NCI-H2107 treated with DMSO at 0.1 percent for 48 hours (cell line): ENCODE measurements at regions not wholly inside any gene's neighbourhood (a gene's known extent, or its start where the extent isn't known, plus 50 kb on each side); places are given as distances from the start of the nearest gene placed in this dataset.
A peak's percentile ranks its signal among the peaks of the same experiment; 100 is the strongest.

ENCODE experiments used
- DNase-seq: peaks from one replicate; lab custom pipeline; 2025; ENCODE audit not compliant: unreplicated experiment; lab: John Stamatoyannopoulos, UW

DNA sequence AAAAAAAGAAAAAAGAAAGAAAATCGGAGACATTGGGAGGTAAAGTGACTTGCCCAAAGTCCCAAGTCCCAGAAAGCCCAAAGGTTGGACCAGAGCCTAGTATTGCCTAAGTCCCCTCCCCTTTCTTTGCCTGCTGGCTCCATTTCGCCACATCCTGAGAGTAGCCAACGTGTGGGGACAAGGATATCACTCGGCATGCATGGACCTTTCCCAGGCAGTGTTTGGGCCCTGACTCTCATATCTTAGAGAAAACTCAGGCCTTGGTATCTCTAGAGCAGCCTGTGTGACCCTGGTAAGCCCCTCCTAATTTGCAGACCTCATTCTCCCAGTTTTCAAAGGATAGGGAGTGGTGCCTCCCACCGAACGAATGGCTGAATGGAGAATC lies 294.2 kb upstream of the ZMIZ1 start:
- DNase-seq, result peak; percentile 11

DNA sequence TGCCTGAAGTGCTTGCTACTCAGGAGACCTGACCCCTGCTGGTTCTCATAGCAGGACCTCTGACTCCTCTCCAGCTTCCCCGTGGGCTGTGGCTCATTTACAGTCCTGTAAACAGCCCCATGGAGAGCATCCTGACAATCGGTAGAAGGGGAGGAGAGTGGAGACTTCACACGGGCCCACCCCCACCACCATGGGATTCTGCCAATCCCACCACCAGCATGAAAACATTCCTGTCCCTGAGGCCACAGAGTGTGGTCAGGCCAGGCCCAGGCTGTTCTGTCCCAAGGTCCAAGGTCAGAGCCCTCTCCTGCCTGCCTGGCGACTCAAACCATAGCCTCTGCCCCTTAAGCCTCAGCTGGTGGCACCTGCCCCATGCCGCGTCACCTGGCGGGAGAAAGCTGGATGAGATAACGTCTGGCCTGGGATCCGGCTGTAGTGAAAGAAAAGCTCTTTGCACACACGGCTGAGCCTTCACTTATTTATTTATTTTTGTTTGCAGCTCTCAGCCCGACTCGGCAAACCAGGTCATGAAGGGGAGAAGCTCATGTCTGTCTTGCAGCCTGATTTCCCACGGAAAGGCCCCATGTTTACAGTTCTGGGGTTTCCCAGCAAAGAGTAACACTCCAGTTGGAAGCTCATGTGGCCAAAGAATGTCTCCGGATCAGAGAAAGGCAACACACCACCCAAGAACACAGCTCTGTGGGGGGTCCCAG lies 293.6 kb upstream of the ZMIZ1 start:
- peak; percentile 58 for DNase-seq

DNA sequence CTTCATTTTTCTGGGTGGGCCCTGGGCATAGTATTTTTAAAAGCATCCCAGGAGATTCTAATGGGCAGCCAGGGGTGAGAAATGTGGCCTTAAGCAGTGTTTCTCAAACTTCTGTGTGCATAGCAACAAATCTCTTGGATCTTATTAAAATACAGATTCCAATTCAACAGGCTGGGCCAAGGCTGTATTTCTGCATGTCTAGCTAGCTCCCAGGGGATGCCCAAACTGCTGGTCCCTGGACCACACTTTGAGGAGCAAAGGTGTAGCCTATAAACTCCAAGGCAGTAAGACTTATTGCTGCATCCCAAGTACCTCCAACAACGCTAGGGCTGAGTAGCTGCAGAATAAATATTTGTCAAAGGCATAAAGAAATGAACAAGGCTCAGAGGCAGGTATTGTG lies 292.9 kb upstream of the ZMIZ1 start:
- no peak for DNase-seq

DNA sequence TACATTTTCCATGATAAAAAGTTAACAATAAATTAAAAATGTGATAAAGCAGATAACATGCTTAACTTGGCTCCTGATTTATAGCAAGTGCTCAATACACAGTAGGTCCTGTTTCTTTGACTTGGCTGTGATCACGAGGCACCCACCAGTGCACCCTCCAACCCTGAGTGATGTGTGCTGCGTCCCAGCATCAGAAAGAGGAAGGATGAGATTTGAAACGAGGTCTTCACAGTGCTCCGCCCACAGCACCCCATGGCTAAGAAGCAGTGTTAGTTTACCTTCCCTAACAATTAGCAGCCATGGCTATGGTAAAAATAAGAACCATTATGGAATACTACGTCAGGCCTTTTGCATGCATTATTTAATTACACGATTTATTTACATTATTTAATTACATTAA lies 292.0 kb upstream of the ZMIZ1 start:
- no peak for DNase-seq

DNA sequence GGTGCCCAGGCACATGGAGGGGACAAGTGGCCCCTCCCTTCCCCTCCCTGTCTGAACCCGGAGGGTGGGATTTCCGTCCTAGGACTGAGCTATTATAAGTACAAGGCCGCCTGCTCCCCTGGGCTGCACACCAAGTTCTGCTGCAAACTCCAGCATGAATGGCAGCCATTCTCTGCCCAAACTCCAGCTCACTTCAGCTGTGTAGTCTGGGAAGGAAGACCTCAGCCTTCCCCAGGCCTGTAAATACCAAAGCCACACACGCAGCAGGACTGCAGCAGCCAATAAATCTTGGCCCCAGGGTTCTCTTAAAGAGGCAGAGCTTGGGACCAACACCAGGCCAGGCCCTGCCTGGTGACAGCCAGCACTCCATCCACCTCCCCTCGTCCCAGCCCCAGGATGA lies 291.3 kb upstream of the ZMIZ1 start:
- DNase-seq, result no peak

DNA sequence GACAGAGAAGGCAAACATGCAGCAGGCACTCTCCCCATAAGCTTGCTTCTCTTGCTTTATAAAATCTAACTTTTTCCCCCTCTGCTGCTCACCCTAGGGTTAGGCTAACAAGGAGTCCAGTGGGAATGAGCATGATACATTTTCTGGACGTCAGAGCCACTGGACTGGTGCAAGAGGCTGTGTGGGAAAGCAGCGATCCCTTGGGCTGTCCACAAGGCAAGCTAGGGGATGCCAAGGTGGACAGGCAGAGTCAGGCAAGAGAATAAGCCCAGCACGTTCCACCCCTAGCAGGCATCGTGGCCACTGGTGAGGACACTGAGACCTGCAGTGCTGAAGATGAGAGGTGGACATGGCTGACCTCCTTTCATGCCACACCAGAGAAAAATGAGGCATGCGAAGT lies 290.9 kb upstream of the ZMIZ1 start:
- DNase-seq, result no peak

DNA sequence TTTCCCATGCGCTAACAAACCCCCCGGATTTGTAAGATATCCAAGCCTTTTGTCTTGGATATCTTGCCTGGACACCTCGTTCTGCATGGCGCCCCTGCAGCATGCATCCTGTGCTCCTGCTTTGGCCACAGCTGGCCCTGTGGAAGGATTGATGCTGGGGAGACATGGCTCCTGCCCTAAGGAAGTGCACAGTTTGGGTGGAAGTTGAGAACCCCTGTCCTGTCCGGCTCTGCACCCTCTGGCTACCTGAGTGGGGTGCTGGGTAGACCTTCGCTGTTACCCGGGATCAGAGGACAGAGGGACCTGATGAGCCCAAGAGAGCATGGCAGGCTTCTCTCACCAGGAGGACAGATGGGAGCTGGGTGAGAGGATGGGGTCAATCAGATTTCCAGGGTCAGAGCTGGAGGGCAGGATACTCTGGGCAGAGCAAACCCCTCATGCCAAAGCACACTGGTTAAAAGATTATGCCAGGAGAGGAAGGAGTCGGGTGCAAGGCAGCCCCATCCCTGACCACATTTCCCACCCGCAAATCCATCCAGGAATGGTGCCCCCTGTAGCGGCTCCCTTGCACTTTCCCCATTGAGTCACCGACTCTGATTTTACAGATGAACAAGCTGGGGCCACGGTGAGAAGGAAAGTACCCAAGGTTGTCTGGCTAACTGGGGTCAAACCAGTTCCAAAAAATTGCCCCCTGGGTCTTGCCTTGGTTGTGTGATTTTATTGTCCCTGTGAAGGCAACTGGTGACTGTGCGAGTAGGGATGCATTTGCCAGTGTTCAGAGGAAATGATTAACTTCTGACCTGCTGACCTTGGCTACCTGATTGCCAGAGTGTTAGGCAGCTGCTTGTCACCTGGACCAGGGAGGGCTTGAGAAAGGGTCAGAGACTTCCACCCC lies 290.1 kb upstream of the ZMIZ1 start:
- no peak for DNase-seq

DNA sequence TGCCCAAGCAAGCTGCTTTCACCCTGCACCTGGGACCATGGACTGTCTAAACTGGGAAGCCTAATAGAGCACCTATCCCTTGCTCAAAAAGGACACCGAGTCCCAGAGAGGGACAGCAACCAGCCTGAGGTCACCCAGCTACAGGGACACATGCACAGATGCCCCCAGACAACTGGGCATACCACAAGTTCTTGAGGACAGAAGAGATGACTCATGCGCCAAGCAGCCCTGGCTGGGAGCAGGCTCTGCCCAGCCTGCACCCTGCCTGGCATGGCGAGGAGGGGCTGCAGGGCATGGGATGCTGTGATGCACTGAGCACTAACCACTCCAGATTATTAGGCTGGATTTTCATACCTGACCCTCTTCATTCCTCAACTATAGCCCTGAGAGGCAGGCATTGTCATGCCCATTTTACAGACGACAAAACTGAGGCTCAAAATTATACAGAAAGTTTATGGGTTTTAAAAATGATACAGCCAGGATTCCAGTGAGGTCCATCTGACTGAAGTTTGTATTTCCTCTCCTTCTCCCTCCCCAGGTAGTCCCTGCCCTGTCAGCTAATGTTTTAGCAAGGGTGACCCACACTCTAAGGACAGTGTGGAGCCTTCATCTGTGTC lies 289.3 kb upstream of the ZMIZ1 start:
- DNase-seq, result no peak

DNA sequence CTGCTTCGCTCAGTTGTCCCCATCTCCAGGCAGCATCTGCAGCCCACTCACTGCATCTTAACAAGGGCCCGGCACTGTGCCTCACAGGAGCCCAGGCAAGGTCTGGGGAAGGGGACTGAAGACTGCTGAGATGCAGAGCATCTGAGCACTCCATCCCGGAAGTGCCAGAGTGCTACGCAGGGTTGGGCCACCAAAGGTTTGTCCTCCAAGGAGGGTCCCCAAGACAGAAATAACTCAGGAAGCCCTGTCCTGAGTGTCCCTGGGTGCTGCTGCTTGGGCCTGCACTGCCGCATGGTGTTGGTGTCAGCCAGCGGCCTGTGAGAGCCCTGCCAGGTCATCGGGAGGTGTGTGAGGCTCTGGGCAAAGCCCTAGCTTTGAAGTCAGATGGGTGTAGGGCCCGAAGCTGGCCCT lies 288.2 kb upstream of the ZMIZ1 start:
- no peak for DNase-seq

DNA sequence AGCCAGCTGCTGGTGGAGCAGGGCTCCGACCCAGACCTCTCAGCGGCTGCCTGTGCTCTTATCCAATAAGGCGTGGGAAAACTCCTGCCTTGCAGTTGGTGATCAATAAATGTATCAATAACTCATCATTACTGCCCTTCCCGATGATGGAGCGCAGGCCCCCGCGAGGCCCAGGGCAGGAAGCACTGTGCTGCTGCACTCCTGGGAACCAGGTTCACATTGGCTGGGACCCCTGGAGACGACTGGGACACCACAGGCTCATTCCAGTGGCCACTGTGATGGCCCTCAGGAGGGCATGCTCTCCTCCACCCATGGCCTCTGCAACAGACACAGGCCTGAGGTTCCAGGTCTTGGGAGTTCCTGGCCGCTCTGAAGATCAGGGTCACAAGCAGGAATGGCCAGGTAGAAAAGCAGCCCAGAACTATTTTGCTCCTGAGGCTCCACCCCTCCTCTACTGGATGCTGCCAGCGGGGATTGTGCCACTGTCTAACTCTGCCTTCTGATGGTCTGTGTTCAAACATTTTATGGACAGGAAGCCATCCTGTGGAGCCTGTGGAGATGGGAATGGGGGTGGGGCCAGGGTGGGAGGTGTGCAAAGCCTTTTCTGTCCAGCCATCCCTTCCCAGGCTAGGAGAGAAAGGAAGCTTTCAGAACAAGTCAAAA lies 287.4 kb upstream of the ZMIZ1 start:
- no peak for DNase-seq

DNA sequence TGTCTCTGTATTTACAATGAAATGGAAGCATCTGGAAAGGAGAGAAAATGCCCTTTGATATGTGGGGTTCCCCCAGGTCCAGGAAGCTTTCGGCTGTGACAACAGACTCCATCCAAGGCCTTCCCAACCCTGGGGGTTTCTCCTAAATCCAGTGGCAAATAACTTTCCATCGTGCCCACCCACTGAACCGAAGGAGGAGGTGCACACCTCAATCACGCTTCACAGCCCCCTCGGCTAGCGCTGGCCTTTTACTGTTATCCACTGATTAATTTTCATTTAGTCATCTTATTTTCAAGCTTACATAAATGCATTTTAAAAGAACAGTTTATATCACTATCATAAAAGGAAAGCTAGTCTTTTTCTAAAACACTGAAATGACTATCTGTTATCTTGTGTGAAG lies 286.8 kb upstream of the ZMIZ1 start:
- no peak for DNase-seq

DNA sequence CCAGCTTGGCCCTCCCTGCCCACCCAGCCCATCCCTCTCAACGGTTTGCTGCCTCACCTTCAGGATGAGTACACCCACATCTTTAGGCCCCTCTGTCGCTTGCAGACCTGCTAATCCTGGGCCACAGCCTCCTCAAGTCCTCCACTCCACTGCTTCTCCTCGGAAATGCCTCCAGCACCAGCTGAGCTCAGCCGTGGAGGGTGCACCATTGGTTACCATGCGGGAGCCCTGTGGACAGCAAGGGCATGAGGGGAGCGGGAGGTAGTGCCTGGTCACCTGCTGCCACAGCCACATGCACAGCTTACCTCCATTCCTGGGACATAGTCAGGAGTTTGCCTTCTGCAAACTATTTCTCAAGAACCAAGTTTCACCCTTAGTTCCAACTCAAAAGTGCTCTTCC lies 286.3 kb upstream of the ZMIZ1 start:
- no peak for DNase-seq

DNA sequence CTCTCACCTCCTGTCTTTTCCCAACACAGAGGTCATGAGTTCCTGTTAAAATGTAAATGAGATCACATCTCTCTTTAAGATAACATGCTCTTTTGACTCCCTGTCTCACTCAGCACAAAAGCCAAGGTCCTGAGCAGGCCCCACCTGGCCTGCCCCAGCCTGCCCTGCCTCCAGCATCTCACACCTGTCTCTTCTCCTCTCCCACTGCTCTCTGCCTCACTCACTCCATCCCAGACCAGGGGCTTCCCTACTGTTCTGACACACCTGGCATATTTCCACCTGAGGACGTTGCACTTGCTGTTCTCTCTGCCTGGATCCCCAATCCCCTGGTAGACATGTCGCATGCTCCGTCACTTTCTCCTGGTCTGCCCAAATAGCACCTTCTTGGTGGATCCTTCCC lies 285.0 kb upstream of the ZMIZ1 start:
- no peak for DNase-seq

DNA sequence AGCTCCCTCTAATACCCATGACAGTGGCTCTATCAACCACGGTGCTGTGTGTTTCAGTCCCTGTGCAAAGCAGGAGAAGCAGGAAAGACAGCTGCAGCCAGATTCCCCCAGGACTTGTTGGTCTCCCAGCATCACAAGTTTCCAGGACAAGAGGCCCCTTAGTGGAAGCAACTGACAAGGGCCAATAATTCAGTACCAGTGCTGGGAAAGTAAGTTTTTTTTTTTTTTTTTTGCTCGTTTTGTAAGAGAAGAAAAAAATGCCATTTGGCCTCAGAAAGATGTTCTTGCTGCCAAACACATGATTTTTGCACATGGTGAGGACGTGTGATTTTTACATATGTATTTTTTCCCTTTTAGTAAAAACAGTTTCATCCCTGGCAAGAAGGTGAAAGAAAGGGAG lies 284.2 kb upstream of the ZMIZ1 start:
- DNase-seq, result no peak

DNA sequence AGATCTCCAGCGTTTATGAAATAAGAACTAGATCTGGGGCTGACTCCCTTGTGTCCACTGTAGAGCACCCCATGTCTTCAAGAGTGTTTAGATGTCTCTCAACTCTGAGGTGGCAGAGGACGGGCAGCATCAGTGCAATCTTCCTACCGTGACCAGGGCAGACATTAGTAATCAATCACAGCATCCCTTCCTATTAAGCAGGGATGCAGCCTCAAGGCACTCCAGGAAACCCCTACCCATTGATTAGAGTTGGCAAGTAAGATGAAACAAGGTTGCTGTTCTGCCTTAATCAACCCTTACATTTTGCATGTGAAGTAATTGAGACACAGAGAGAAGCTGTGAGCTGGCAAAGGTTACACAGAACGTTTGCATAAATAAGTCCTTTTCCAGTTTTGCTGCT lies 283.7 kb upstream of the ZMIZ1 start:
- no peak for DNase-seq

DNA sequence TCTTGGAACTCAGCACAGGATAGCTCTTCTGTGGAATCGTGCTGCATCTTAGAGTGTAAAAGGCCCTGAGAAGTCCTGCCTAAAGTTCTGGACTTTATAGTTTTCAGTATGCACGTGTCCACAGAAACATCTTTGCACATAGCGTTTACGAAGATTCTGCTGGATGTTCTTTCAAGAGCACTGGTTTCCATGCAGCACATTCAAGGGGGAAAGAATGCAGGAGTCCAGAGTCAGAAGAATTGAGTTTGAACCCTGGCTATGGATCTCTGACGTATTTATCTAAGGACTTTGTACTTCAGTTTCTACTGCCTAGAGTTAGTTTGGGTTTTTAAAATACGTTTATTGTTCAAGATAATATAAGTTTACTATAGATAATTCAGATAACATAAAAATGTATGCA lies 282.8 kb upstream of the ZMIZ1 start:
- no peak for DNase-seq

DNA sequence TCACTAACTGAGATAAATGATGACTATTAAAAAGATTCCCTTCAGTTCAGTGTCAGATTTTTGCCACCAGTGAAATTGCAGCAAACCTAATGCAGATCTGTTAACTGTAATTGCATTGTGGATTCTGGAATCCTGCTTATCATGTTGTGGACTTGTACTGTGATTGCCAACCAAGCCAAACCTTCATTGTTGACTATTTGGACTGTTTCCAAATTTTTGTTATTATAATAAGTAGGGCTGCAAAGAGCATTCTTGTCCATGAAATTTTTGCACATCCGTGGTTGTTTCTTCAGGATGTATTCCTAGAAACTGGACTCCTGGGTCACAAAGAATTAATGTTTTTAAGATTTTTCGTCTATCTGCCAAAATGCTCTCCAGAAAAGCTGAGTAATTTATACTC lies 281.6 kb upstream of the ZMIZ1 start:
- DNase-seq, result no peak

DNA sequence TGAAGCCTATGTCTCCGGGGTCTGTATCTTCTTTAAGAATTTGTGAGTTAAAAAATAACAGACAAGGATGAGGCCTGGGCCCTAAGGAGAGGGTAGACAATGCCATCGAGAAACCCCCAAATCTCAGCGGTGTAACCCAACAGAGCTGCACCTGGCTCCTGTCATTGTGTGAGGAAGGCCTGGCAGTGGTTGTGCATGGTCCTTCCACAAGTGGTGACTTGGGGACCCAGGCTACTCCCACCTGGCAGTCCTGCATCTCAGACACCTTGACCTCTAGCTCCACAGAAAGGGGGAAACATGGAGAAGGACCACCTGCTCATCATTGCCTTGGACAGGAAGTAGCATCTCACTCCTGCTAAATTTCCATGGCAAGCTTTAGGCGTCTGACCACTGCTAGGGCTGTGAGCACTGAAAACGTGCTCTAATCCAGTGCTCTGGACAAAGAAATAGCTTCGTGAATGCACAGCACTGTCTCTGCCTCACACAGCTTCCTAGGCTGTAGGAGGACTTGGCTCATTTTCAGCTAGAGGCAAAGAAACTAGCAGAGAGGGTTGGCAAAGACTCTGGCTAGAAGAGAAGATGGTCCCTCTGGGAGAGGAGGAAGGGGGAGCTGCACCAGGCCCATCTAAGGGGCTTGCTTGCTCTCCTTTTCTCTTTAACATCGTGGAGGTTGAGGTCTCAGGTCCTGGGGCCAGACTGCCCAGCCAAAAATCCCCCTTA lies 273.9 kb upstream of the ZMIZ1 start:
- no peak for DNase-seq

DNA sequence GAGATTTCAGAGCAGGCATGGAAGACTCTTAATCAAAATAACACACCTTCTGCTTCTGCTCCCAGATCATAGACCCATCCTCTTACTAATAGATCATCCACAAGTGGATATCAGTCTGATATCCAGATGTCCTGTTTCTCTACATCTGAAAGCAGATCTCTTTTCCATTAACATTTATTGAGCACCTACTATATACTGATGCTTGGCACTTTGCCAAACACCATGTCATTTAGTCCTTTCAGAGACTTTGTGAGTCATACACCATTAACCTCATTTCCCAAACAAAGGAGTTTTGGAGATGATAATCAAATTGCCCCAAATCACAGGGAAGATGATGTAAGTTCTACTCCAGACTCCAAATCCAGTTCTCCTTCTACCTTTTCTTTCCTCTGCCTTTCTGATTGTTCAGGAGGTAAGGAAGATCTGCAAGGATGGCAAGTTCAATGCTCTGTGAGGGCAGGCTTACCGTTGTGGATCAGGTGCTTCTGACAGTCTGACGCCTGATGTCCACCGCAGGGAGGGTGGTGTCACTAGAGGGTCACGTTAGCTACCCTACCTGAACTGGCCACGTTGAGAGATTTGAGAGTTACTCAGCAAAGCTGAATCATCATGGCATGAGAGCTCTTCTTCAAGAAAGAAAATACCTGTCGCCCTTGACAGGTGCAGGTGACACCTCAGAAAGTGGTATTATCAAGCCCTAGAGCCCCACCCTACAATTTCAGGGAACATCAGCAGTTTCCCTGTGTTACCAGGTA lies 269.6 kb upstream of the ZMIZ1 start:
- no peak for DNase-seq

DNA sequence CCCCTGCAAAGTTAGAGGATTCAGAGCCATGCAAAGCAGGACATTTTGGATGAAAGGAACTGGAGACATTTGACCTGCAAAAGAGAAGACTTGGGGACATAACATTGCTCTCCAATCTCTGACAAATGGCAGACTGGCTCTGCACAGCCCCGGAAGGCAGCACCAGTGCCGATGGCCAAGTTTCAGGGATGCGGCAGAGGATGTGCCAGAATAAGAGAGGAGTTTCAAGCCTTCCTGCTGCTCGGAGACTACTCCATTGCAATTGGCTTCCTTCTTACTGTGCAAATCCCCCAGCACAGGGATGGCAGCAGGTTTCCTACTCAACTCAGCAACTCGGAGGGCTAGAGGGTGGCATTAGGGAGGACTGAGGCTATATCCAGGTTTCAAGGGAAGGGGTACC lies 268.8 kb upstream of the ZMIZ1 start:
- DNase-seq, result no peak
